ENCODE measurements at regions not wholly inside any gene's neighbourhood (a gene's known extent, or its start where the extent isn't known, plus 50 kb on each side); places are given as distances from the start of the nearest gene placed in this dataset.

DNA sequence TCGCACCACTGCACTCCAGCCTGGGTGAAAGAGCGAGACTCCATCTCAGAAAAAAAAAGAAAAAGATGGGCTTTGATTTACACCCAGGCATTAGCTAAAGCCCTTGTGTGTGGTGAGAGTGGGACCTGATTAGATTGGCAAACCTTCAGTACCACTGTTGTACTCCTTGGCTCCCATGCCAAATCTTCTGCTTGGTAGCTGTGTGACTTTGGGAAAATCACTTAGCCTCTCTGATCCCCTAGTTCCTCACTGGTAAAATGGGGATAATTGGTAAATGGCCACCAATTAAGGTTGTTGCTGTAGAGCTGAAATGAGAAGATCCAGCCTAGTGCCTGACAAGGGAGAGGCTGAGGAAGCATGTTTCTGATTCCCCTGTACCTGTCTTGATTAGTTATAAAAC is 63.7 kb downstream of the SLC25A47 start:
- DNase-seq (ENCODE audit: low read depth) = no peak
- no peak overlapping the region for H3K4me3 ChIP-seq (ENCODE audit: low read depth, low read length)
- TF ChIP-seq, protein P1, sequence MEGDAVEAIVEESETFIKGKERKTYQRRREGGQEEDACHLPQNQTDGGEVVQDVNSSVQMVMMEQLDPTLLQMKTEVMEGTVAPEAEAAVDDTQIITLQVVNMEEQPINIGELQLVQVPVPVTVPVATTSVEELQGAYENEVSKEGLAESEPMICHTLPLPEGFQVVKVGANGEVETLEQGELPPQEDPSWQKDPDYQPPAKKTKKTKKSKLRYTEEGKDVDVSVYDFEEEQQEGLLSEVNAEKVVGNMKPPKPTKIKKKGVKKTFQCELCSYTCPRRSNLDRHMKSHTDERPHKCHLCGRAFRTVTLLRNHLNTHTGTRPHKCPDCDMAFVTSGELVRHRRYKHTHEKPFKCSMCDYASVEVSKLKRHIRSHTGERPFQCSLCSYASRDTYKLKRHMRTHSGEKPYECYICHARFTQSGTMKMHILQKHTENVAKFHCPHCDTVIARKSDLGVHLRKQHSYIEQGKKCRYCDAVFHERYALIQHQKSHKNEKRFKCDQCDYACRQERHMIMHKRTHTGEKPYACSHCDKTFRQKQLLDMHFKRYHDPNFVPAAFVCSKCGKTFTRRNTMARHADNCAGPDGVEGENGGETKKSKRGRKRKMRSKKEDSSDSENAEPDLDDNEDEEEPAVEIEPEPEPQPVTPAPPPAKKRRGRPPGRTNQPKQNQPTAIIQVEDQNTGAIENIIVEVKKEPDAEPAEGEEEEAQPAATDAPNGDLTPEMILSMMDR (IDR thresholded peaks at IDR 0.05; ENCODE audit: insufficient read depth, low read depth, low read length) = no peak

DNA sequence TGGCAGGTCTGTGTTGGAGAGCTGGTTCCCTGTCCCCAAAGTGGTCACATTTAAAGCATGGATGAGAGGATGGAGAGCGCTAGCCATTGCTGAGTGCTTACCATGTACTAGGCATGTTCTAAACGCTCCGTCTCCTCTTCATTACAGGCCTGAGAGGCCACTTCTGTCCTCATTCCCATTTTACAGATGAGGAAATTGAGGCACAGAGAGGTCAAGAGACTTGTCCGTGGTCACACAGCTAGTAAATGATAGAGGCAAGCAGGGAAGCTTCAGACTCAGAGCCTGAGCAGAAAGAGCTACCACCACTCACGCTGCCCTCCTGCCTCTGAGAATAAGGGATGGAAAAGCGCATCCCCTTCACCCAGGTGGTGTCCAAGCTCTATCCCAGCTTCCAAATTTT is 64.3 kb downstream of the SLC25A47 start:
- DNase-seq (ENCODE audit: low read depth) = no peak
- TF ChIP-seq, protein P1 (IDR thresholded peaks at IDR 0.05; ENCODE audit: insufficient read depth, low read depth, low read length) = no peak
- no peak overlapping the region for H3K4me3 ChIP-seq (ENCODE audit: low read depth, low read length)

DNA sequence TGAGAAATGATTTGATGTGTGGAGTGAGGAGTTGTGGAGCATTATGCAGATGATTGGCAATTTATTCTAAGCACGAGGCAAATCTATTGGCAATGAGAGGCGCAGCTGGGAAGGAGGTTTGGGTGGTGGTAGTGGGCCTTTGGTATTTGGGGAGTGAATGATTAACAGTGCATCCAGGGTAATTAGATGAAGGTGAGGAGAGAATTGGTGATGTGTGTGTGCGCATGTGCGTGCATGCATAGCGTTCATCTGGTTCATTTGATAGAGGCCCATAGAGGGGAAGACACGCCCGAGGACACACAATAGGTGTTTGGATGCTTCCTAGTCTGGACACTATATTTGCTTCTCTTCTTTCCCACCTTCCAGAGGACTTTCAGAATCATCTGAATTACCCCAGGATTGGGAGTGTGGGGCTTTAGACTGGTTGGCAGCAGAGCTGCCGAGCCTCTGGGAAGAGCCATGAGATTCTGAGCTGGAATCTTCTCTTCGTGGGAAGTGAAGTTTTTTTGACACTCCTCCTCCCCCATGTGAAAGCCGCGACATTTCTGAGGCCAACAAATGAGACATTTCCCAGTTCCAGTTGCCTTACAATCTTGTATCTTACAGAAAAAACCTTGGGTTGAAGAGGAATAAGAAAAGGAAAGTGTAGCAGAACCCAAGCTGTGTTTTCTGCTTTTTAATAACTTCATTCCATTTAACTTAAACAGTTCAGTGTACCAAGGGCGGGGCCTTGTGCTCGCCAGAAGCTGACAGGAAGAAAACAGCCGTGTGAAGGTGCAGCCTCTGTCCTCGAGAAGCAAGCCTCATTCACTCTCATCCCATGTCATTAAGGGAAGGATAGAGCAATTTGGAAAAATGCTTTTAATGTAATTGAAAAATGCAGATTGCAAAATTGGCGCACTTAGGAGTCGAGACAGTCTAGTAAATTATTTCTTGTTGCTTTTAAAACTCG is 65.2 kb downstream of the SLC25A47 start:
- no peak overlapping the region for H3K4me3 ChIP-seq (ENCODE audit: low read depth, low read length)
- TF ChIP-seq, protein P1 (IDR thresholded peaks at IDR 0.05; ENCODE audit: insufficient read depth, low read depth, low read length) = no peak
- DNase-seq (ENCODE audit: low read depth) = peak; percentile 46

DNA sequence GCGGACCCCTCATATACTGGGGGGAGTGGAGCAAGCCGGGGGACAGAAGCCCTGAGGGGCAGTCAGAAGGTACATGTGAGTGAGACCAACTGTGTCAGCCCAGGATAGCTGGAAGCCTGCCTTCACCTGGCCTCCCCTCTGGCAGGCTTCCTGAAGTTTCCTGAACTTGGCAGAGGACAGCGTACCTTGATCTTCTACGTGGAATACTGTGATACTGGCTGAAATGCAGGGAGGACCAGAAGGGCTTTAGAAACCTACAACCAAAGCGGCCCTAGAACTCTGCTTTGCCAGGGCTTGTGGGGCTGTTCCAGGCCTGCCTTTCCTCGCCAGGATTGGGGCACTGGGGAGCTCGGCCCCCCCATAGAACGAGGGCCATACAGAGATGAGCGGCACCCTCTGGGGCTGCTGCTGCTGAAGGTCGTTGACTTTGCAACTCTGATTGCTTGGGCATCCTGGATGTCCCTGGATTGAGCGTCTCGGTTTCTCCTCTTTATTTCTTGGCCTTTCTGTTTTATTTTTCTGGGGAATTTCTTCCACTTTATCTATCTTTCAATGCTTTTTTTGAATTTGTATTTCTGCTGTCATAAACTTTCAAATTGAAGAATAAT is 66.5 kb downstream of the SLC25A47 start:
- DNase-seq (ENCODE audit: low read depth) = no peak
- TF ChIP-seq, protein P1 (IDR thresholded peaks at IDR 0.05; ENCODE audit: insufficient read depth, low read depth, low read length) = no peak
- no peak overlapping the region for H3K4me3 ChIP-seq (ENCODE audit: low read depth, low read length)

DNA sequence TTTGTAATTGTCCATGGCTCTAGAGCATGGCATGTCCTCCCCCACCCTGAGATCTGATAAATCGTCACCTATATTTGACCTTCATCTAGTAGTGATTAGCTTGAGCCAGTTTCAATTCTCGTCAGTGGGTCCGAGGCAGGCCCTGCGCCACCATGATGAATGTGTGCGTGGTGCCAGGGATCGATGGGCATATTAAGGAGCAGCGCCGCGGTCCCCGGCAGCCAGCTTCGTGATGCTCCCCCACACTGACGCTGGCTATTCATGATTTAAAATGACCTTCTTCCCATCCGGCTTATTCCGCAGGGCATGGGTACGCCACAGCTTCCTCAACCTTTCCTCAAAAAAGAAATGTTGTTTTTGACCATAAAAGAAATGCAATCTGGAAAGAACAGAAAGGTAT is 68.0 kb downstream of the SLC25A47 start:
- no peak for DNase-seq (ENCODE audit: low read depth)
- no peak overlapping the region for H3K4me3 ChIP-seq (ENCODE audit: low read depth, low read length)
- TF ChIP-seq, protein P1 (IDR thresholded peaks at IDR 0.05; ENCODE audit: insufficient read depth, low read depth, low read length) = no peak

DNA sequence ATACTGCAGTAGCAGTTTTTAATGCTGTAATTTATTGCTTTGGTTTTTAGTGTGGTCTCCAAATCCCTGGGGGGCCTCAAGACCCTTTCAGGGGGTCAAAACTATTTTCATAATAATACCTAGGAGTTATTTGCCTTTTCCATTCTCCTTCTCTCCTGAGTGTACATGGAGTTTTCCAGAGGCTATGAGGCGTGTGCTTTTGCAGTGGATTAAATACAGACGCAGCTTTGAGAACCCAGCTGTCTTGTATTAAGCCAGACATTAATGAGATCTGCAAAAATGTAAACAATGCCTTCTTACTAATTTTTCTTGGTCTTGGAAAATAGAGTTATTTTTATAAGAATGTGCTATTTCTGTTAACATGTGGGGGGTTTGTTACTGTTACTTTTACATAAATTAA is 68.6 kb downstream of the SLC25A47 start:
- no peak overlapping the region for H3K4me3 ChIP-seq (ENCODE audit: low read depth, low read length)
- TF ChIP-seq, protein P1 (IDR thresholded peaks at IDR 0.05; ENCODE audit: insufficient read depth, low read depth, low read length) = no peak
- DNase-seq (ENCODE audit: low read depth) = peak; percentile 94
